ENCODE measurements at regions not wholly inside any gene's neighbourhood (a gene's known extent, or its start where the extent isn't known, plus 50 kb on each side); places are given as distances from the start of the nearest gene placed in this dataset.

- H3K36me3 ChIP-seq (ENCODE audit: control insufficient read depth in 1 of 2, insufficient read depth in 2 of 2, low read length in 2 of 2) = no peaks in the 10 kb centered on the region
- TF ChIP-seq, protein P1, sequence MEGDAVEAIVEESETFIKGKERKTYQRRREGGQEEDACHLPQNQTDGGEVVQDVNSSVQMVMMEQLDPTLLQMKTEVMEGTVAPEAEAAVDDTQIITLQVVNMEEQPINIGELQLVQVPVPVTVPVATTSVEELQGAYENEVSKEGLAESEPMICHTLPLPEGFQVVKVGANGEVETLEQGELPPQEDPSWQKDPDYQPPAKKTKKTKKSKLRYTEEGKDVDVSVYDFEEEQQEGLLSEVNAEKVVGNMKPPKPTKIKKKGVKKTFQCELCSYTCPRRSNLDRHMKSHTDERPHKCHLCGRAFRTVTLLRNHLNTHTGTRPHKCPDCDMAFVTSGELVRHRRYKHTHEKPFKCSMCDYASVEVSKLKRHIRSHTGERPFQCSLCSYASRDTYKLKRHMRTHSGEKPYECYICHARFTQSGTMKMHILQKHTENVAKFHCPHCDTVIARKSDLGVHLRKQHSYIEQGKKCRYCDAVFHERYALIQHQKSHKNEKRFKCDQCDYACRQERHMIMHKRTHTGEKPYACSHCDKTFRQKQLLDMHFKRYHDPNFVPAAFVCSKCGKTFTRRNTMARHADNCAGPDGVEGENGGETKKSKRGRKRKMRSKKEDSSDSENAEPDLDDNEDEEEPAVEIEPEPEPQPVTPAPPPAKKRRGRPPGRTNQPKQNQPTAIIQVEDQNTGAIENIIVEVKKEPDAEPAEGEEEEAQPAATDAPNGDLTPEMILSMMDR (IDR thresholded peaks at IDR 0.05 in 2 of 3, conservative IDR thresholded peaks at IDR 0.05 in 1 of 3; ENCODE audit: borderline replicate concordance in 1 of 3, insufficient read depth in 1 of 3, low read depth in 2 of 3, low read length in 2 of 3) = no peak
- no peak for TF ChIP-seq YY1 (IDR thresholded peaks at IDR 0.05; ENCODE audit: extremely low read depth, insufficient replicate concordance, low read depth, low read length)
- no peak for TF ChIP-seq ZFX (IDR thresholded peaks at IDR 0.05)
- TF ChIP-seq, protein P2, sequence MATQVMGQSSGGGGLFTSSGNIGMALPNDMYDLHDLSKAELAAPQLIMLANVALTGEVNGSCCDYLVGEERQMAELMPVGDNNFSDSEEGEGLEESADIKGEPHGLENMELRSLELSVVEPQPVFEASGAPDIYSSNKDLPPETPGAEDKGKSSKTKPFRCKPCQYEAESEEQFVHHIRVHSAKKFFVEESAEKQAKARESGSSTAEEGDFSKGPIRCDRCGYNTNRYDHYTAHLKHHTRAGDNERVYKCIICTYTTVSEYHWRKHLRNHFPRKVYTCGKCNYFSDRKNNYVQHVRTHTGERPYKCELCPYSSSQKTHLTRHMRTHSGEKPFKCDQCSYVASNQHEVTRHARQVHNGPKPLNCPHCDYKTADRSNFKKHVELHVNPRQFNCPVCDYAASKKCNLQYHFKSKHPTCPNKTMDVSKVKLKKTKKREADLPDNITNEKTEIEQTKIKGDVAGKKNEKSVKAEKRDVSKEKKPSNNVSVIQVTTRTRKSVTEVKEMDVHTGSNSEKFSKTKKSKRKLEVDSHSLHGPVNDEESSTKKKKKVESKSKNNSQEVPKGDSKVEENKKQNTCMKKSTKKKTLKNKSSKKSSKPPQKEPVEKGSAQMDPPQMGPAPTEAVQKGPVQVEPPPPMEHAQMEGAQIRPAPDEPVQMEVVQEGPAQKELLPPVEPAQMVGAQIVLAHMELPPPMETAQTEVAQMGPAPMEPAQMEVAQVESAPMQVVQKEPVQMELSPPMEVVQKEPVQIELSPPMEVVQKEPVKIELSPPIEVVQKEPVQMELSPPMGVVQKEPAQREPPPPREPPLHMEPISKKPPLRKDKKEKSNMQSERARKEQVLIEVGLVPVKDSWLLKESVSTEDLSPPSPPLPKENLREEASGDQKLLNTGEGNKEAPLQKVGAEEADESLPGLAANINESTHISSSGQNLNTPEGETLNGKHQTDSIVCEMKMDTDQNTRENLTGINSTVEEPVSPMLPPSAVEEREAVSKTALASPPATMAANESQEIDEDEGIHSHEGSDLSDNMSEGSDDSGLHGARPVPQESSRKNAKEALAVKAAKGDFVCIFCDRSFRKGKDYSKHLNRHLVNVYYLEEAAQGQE (IDR thresholded peaks at IDR 0.05; ENCODE audit: low read depth) = no peak
- TF ChIP-seq, protein P3, sequence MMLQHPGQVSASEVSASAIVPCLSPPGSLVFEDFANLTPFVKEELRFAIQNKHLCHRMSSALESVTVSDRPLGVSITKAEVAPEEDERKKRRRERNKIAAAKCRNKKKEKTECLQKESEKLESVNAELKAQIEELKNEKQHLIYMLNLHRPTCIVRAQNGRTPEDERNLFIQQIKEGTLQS (IDR thresholded peaks at IDR 0.05) = no peak
- no peak for TF ChIP-seq RAD21 (IDR thresholded peaks at IDR 0.05; ENCODE audit: low read depth)
- TF ChIP-seq POLR2A (IDR thresholded peaks at IDR 0.05; ENCODE audit: borderline replicate concordance, extremely low read depth, insufficient read depth, insufficient read length) = no peak
- no peak for TF ChIP-seq MAX (IDR thresholded peaks at IDR 0.05)
- TF ChIP-seq FOSL1 (IDR thresholded peaks at IDR 0.05; ENCODE audit: low read depth) = no peak
- TF ChIP-seq SRF (IDR thresholded peaks at IDR 0.05; ENCODE audit: low read depth) = no peak
- TF ChIP-seq ELF1 (IDR thresholded peaks at IDR 0.05; ENCODE audit: borderline replicate concordance, low read depth) = no peak
- no peak for TF ChIP-seq CBX3 (IDR thresholded peaks at IDR 0.05; ENCODE audit: low read depth)
- no peak for TF ChIP-seq EZH2phosphoT487 (IDR thresholded peaks at IDR 0.05; ENCODE audit: borderline replicate concordance)
- TF ChIP-seq SP1 (IDR thresholded peaks at IDR 0.05; ENCODE audit: low read depth) = no peak
- no peak for TF ChIP-seq ZNF274 (IDR thresholded peaks at IDR 0.05; ENCODE audit: low read depth, low read length)
- TF ChIP-seq JUND (IDR thresholded peaks at IDR 0.05) = no peak
- no peak for ATAC-seq
- no peaks in the 10 kb centered on the region for H3K4me1 ChIP-seq (ENCODE audit: control insufficient read depth in 1 of 2, insufficient read depth in 2 of 2, low read length in 2 of 2)
- no peak overlapping the region for H2AFZ ChIP-seq (ENCODE audit: low read depth, low read length, poor library complexity, severe bottlenecking)
- H3K79me2 ChIP-seq (ENCODE audit: insufficient read depth, low read length) = no peaks in the 10 kb centered on the region
- H3K9me3 ChIP-seq (ENCODE audit: control insufficient read depth in 1 of 2, insufficient read depth in 1 of 2, low read depth in 1 of 2, low read length in 2 of 2) = no peaks in the 10 kb centered on the region
- H3K27me3 ChIP-seq (ENCODE audit: insufficient read depth, low read length) = no peaks in the 10 kb centered on the region
- no peak overlapping the region for H3K4me2 ChIP-seq (ENCODE audit: low read length)
- ChIA-PET CTCF (no interaction called here), RAD21 (ENCODE audit: low non-redundant PET in 1 of 2, low total read pairs in 2 of 2, uncharacterized antibody in 2 of 2, unreplicated experiment in 2 of 2) (no interaction called here), POLR2A (no interaction called here)
- intact Hi-C loops (cut with micrococcal nuclease) = no loop called here
- no TSS peak for BruUV-seq (replicated peaks)
- no peaks in the 10 kb centered on the region for H3K9me2 ChIP-seq (ENCODE audit: insufficient read depth)
- no peaks in the 10 kb centered on the region for H4K20me1 ChIP-seq (ENCODE audit: insufficient read depth)
- no peak overlapping the region for H3K27ac ChIP-seq (ENCODE audit: low read depth, low read length)
- no peak for DNase-seq (ENCODE audit: low read depth, low spot score)
- no peak overlapping the region for H3K9ac ChIP-seq (ENCODE audit: low read length)
- H3K4me3 ChIP-seq (replicated peaks in 1 of 2; ENCODE audit: low read depth in 1 of 2, low read length in 2 of 2) = no peak overlapping the region
Measured at GRCh38 chr10:35751347-35751746, 109.3 kb upstream of the FZD8 start.
